Colon (tissue), 2 donors: ENCODE measurements at regions not wholly inside any gene's neighbourhood (a gene's known extent, or its start where the extent isn't known, plus 50 kb on each side); places are given as distances from the start of the nearest gene placed in this dataset.

Experiments used
- FAIRE-seq: peaks from 2 replicates; lab custom pipeline; 2012; peaks lifted over from hg19 to GRCh38; lab: Jason Lieb, UNC
- donor health status: control.
- donor health status: control.

DNA sequence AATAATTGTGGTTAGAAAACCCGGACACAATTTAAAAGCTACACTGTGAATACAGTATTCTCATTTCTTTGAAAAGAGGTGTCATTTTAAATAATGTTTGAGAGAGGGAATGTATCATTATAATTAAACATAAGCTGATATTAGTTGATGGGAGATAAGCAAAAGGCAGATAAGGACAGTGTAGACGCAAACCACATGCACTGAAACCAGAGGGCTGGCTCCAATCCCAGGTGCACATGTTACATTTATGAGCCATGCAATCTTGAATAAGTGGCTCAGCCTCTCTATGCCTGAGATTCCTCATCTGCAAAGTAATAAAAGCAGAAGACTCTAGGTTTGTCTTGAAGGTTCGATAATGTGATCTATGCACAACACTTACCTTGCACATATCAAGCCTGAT is 238.7 kb downstream of the EFNB2 start:
- no peak for FAIRE-seq

- FAIRE-seq, result no peak
Observed at GRCh38 chr13:106295971-106296370, 239.5 kb downstream of the EFNB2 start.

GRCh38 chr13:106291006-106291405 is 244.5 kb downstream of the EFNB2 start:
- no peak for FAIRE-seq

DNA sequence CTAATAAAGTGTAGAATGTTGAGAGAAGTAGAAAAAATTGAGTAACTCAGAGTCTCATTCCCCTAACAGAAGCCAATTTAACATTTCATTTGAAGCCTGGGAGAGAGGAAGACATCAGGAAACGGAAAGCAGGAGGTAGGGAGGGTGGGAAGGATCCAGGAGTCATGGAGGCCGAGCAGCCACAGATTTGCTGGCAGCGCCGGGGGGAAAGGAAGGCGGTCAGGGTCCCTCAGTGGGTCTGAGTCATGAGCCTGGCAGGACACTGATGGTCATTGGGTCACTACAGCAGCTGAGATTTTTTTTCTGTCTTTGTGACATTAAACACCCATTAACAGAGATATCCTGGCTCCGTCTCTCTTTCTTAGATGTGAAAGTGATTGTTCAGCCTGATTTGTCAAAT is 248.1 kb downstream of the EFNB2 start:
- FAIRE-seq, result no peak

- FAIRE-seq, result no peak
Observed at GRCh38 chr13:106286811-106287210, 248.7 kb downstream of the EFNB2 start.

- FAIRE-seq, result no peak
Observed at GRCh38 chr13:106284358-106284757, 251.1 kb downstream of the EFNB2 start.

GRCh38 chr13:106281426-106281825 is 254.0 kb downstream of the EFNB2 start:
- FAIRE-seq, result no peak

DNA sequence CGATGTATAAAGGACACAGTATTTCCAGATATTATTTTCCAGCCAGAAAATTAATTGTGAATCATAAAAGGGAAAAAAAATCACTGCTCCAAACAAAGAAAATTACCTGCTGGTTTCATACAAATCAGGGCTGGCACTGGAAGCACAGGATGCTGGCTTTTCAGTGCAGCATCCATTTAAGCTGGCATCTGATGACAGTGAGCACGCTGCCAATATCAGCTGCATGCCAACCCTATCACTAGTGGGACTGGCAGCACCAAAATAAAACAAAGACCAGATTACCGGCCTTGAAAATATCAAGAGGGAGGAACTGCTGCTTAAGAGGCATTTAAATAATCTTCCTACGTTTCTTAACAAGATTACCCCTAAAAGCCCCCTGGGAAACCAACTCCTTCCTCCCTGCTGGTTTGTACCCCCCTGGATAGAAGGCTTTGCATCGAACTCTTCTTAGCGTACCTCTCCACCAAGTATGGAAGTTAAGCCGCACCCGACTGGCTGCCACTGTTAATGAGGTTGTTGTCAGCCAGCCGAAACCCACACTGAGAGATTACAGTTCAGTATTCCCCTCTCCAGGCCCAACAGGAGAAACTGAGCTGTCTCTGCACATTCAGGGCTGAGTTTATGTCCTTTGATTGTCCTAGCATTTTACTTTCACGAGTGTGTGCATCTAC is 257.8 kb downstream of the EFNB2 start:
- no peak for FAIRE-seq

GRCh38 chr13:106276876-106277275 is 258.6 kb downstream of the EFNB2 start:
- no peak for FAIRE-seq

- no peak for FAIRE-seq
Observed at GRCh38 chr13:106275446-106276032, 259.9 kb downstream of the EFNB2 start.

GRCh38 chr13:106274551-106275203 is 260.8 kb downstream of the EFNB2 start:
- FAIRE-seq, result no peak

DNA sequence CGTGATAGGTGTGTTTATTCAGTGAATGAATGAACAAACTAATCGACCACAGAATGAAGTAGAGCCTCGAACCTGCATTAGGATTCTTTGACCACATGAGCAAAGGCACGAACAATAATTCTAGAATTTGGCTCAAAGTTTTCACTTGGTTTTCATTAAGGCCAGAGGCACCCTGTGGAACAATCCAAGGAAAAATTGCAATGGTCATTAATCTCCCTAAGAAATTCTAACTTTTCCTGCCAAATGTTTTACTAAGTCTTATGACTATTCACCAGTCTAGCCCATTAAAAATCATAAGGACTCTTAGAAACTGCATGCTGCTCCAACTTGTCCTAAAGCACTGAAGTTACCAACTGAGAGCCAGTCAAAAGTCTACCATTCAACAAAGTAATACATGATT is 271.7 kb downstream of the EFNB2 start:
- no peak for FAIRE-seq

GRCh38 chr13:106262886-106263285 is 272.6 kb downstream of the EFNB2 start:
- FAIRE-seq, result no peak

- no peak for FAIRE-seq
Observed at GRCh38 chr13:106261450-106261849, 274.0 kb downstream of the EFNB2 start.

GRCh38 chr13:106260352-106260751 is 275.1 kb downstream of the EFNB2 start:
- no peak for FAIRE-seq

- no peak for FAIRE-seq
Observed at GRCh38 chr13:106259928-106260327, 275.5 kb downstream of the EFNB2 start.

DNA sequence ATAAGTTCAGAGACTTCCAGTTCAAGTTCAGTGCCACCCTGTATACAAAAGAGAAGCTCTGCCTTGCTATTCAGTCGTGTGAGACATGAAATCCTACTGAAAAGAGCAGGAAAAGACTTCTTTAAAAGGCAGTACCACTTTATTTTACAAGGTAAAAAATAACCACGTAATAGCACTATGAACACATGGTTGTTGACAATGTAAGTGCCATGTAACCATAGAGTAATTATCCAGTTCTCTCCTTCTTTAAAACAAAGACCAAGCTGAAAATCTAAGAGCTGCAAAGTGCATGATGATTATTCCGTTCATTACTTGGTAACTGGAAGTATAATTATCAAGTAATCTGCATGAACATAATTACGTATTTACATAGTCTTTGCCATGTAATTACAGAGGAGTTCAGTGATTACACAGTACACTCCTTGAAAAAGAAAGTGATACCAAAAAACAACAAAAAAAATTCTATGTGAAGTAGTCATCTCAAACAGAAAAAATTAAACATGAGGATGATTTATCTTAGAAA is 288.7 kb downstream of the EFNB2 start:
- FAIRE-seq, result no peak

GRCh38 chr13:106246242-106246641 is 289.2 kb downstream of the EFNB2 start:
- FAIRE-seq, result no peak

- FAIRE-seq, result no peak
Observed at GRCh38 chr13:106243011-106243565, 292.4 kb downstream of the EFNB2 start.

DNA sequence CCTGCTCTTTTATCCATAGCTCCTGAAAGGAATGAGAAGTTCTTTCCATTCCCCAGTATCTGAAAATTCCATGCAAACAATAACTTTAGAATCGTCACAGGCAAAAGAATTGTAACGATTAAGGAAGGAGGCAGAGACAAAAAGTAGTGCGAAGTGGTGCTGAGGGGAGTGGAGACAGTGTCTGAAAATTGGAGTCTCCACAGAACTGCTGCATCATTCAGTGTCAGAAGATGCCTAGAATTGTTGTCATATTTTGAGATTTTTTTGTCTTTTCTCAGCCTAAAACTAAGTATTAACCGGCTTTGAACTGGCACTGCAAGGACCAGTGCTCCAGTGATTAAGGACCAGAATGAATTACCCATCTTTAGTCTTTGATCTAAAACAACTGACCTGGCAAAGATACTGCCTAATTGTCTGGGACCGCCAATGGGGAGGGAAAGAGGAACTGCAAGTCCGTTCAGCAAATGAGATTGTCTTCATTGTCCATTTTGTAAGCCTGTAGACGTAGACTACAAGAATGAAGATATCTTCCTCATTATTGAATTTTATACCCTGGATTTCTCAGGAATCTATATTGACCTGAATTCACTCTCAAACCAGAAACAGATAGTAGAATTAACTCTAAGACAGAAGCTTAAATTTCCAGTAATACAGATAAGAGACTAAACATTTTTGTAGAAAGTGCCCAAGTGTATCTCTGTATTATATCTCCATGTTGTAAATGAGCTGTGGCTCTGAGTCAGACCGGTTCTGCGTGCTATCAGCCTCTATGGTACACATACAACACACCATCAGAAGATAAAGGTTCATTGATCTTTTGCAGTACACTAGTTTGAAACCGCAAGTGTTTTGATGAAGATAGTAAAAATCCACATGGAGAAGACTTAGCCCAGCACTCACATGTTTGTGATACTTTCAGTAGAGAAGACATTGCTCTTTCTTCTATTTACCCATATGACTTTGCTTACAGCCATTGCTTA is 293.2 kb downstream of the EFNB2 start:
- FAIRE-seq, result no peak

- no peak for FAIRE-seq
Observed at GRCh38 chr13:106238690-106239089, 296.8 kb downstream of the EFNB2 start.

DNA sequence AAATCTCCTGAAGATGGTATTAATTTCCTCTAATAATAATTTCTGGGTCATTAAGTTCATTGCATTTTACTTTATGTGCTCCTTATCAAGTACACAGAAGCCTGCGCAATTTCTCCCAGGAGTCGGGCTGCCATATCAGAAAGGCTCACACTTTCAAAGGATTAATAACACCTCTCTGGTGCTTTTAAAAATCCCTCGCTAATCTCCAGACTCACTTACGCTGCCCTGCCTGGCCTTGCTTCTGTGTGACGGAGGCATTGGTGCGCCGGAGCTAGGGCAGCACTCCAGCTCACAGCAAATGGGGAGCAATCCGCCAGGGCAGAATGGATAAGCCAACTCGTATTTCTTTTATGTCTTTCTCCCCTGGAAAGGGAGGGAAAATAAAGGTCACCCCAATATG is 300.8 kb downstream of the EFNB2 start:
- FAIRE-seq, result no peak
